GM12875 (cell line): ENCODE measurements at regions not wholly inside any gene's neighbourhood (a gene's known extent, or its start where the extent isn't known, plus 50 kb on each side); places are given as distances from the start of the nearest gene placed in this dataset.

Experiments used
- H3K4me3 ChIP-seq: one replicate; pipeline ENCODE4 v1.5.1; 2011; ENCODE audit warnings: low read depth, low read length, control low read depth
- TF ChIP-seq, protein P1 (sequence below): IDR thresholded peaks from 2 replicates; pipeline ENCODE4 v1.5.1; 2011; ENCODE audit warnings: low read depth, mild to moderate bottlenecking, control low read depth, inconsistent platforms, low read length, moderate library complexity, borderline replicate concordance; ENCODE audit not compliant: insufficient read depth

DNA sequence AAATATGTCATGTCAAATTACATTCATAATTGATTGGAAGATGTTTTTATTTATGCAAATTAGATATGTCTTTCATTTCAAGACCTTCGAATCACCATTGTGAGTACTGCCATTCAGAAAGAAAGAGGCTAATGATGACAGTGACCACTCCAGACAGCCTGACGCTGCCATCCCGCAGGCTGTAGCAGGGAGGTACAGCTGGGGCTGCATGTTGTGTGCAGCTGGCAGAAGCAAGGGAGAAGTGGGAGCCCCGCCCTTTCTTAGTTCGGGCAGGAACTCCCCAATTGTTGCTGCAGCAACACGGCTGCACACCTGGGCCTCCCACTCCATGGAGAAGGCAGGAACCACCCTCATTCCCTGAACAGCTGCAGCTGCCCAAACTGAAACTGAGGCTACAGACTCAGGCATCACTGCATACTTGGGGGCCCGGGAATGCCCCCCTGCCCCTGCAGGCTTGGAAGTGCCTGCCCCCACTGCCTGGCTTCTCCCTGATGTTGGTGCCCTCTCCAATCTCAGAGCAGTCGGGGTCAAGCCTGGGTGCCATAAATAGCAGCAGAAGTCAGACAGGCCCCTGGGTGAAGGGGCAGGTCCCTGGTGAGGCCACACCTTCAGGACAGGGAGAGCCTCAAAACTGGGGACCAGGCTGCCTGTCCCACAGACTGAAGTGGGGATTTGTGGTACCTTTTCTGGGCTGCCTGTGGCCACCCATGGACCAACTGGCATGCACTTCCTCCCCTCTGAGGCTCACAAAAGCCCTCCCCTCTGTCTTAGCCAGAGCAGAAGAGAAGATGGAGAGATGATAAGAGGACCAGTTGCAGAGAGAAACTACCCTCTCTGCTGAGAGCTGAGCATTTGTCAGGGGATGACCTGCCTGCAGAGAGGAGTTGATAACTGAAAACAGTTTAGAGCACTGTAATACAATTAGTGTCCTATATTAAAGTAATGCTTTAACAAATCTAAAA lies 964.6 kb downstream of the SI start:
- no peak overlapping the region for H3K4me3 ChIP-seq
- TF ChIP-seq, protein P1, sequence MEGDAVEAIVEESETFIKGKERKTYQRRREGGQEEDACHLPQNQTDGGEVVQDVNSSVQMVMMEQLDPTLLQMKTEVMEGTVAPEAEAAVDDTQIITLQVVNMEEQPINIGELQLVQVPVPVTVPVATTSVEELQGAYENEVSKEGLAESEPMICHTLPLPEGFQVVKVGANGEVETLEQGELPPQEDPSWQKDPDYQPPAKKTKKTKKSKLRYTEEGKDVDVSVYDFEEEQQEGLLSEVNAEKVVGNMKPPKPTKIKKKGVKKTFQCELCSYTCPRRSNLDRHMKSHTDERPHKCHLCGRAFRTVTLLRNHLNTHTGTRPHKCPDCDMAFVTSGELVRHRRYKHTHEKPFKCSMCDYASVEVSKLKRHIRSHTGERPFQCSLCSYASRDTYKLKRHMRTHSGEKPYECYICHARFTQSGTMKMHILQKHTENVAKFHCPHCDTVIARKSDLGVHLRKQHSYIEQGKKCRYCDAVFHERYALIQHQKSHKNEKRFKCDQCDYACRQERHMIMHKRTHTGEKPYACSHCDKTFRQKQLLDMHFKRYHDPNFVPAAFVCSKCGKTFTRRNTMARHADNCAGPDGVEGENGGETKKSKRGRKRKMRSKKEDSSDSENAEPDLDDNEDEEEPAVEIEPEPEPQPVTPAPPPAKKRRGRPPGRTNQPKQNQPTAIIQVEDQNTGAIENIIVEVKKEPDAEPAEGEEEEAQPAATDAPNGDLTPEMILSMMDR, result no peak

GRCh38 chr3:164096352-164096751 lies 981.9 kb downstream of the SI start:
- TF ChIP-seq, protein P1, result no peak
- no peak overlapping the region for H3K4me3 ChIP-seq

GRCh38 chr3:164095949-164096348 lies 982.3 kb downstream of the SI start:
- no peak overlapping the region for H3K4me3 ChIP-seq
- TF ChIP-seq, protein P1, result no peak

DNA sequence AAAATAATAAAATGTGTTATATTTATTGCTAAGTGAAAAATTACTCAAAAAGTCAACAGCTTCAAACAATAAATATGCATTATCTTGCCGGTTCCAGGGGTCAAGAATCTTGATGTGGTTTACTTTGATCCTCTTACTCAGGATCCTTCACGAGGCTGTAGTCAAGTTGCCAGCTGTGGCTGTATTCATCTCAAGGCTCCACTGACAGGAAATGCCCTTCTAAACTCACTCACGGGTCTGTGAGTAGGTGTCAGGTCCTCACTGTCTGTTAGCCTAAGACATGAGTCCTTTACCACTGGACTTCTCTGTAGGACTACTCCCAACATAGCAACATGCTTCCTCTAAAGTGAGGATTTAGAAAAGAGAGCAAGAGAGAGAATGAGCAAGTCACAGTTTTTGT lies 983.0 kb downstream of the SI start:
- no peak overlapping the region for H3K4me3 ChIP-seq
- TF ChIP-seq, protein P1, result no peak

- TF ChIP-seq, protein P1, result no peak
- H3K4me3 ChIP-seq, result no peak overlapping the region
These were observed 983.8 kb downstream of the SI start for GRCh38 chr3:164094546-164094945.

DNA sequence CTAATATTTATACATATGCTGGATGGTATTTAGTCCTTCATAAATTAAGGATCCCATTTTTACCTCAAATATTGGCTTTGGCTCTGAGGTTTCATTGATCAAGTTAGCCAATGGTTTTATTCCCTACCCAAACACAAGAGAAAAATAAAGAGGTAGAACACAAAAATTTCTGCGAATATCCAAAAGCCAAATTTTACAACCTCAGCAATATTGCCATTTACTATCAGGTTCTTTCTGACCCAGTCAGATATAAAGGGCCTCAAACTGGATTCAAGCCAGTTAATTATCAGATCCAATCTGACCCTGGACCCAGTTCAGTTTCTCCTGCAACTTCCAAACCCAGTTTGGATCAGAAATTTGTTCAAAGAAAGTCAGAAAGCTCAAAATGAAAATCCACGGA lies 998.1 kb downstream of the SI start:
- TF ChIP-seq, protein P1, result no peak

DNA sequence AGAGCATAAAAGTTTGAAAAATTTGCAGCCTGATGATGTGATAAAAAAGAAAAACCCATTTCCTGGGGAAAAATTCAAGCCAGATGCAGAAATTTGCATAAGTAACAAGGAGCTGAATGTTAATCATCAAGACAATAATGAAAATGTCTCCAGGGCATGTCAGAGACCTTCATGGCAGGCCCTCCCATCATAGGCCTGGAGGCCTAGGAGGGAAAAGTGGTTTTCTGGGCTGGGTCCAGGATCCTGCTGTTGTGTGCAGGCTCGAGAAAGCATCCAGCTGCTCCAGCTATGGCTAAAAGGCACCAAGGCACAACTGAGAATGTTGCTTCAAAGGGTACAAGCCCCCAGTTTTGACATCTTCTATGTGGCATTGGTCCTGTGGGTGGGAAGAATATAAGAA lies 1014.0 kb downstream of the SI start:
- TF ChIP-seq, protein P1, result no peak
- H3K4me3 ChIP-seq, result no peak overlapping the region

More for the DNA sequence above, 998.1 kb downstream of the SI start:
- no peak overlapping the region for H3K4me3 ChIP-seq
